Nephron progenitor cell (in vitro differentiated cells): ENCODE measurements at regions not wholly inside any gene's neighbourhood (a gene's known extent, or its start where the extent isn't known, plus 50 kb on each side); places are given as distances from the start of the nearest gene placed in this dataset.
"Not testable (repeated sequence)": the region's sequence is repeated elsewhere in the genome, so short reads cannot be mapped to it uniquely, and the experiment has no call there.

Experiments used
- DNase-seq: peaks from one replicate; pipeline ENCODE4 v3.0.0; 2021
- H3K27ac Mint-ChIP-seq: 2 replicates; pipeline ENCODE4 v1.8.0; 2021; ENCODE audit warnings: mild to moderate bottlenecking, moderate library complexity, mixed read lengths
- H3K27me3 Mint-ChIP-seq: 2 replicates; pipeline ENCODE4 v1.8.0; 2021; ENCODE audit warnings: mild to moderate bottlenecking, low read depth, mixed read lengths; ENCODE audit not compliant: poor library complexity
- H3K36me3 Mint-ChIP-seq: 2 replicates; pipeline ENCODE4 v1.8.0; 2021; ENCODE audit warnings: low read depth, mixed read lengths
- H3K4me1 Mint-ChIP-seq: 2 replicates; pipeline ENCODE4 v1.8.0; 2021; ENCODE audit warnings: mixed read lengths
- H3K4me3 Mint-ChIP-seq: 2 replicates; pipeline ENCODE4 v1.8.0; 2021; ENCODE audit warnings: mild to moderate bottlenecking, moderate library complexity, mixed read lengths
- H3K9me3 Mint-ChIP-seq: 2 replicates; pipeline ENCODE4 v1.8.0; 2021; ENCODE audit warnings: mild to moderate bottlenecking, moderate library complexity, mixed read lengths
- CTCF ChIP-seq: fragments of 200-600 bp; sonication (generic); IDR thresholded peaks from 2 replicates; pipeline ENCODE4 v1.5.0; 2021; ENCODE audit warnings: antibody characterized with exemption

- Mint-ChIP-seq H3K4me1 (no peaks in the 10 kb centered on the region), H3K36me3 (no peaks in the 10 kb centered on the region), H3K9me3 (no peaks in the 10 kb centered on the region), H3K27me3 (no peaks in the 10 kb centered on the region), H3K27ac (no peak overlapping the region), H3K4me3 (no peak overlapping the region)
- peak; percentile 52 for TF ChIP-seq CTCF
- DNase-seq = no peak
Observed at GRCh38 chr12:40446385-40446784, 221.6 kb downstream of the LRRK2 start.

- H3K36me3 Mint-ChIP-seq, H3K4me3 Mint-ChIP-seq, DNase-seq, H3K27me3 Mint-ChIP-seq, H3K27ac Mint-ChIP-seq, H3K4me1 Mint-ChIP-seq, H3K9me3 Mint-ChIP-seq: not testable (repeated sequence)
Observed at GRCh38 chr12:40448523-40448922, 223.7 kb downstream of the LRRK2 start.

GRCh38 chr12:40451661-40452060 is 226.9 kb downstream of the LRRK2 start:
- no peak for DNase-seq
- TF ChIP-seq CTCF = no peak
- no peaks in the 10 kb centered on the region for H3K27me3 Mint-ChIP-seq
- no peak overlapping the region for H3K27ac Mint-ChIP-seq
- H3K4me1 Mint-ChIP-seq = no peaks in the 10 kb centered on the region
- H3K4me3 Mint-ChIP-seq = no peak overlapping the region
- H3K9me3 Mint-ChIP-seq = no peaks in the 10 kb centered on the region
- no peaks in the 10 kb centered on the region for H3K36me3 Mint-ChIP-seq

GRCh38 chr12:40464121-40464520 is 228.1 kb upstream of the CNTN1 start:
- H3K4me1 Mint-ChIP-seq = no peaks in the 10 kb centered on the region
- H3K36me3 Mint-ChIP-seq = no peaks in the 10 kb centered on the region
- peaks cover 3% of the 10 kb centered on the region for H3K27me3 Mint-ChIP-seq
- no peak for DNase-seq
- peak overlapping the region; percentile 60 for H3K27ac Mint-ChIP-seq
- H3K9me3 Mint-ChIP-seq = no peaks in the 10 kb centered on the region
- H3K4me3 Mint-ChIP-seq = no peak overlapping the region
- no peak for TF ChIP-seq CTCF

GRCh38 chr12:40469736-40470135 is 222.5 kb upstream of the CNTN1 start:
- Mint-ChIP-seq H3K36me3 (no peaks in the 10 kb centered on the region), H3K4me3 (no peak overlapping the region), H3K9me3 (no peaks in the 10 kb centered on the region), H3K4me1 (peaks cover 9% of the 10 kb centered on the region), H3K27me3 (no peaks in the 10 kb centered on the region), H3K27ac (no peak overlapping the region)
- TF ChIP-seq CTCF = no peak
- no peak for DNase-seq

- no peak for TF ChIP-seq CTCF
- peaks cover 3% of the 10 kb centered on the region for H3K9me3 Mint-ChIP-seq
- no peaks in the 10 kb centered on the region for H3K27me3 Mint-ChIP-seq
- H3K36me3 Mint-ChIP-seq = no peaks in the 10 kb centered on the region
- peak; percentile 5 for DNase-seq
- peak overlapping the region; percentile 5 for H3K27ac Mint-ChIP-seq
- H3K4me1 Mint-ChIP-seq = peaks cover 9% of the 10 kb centered on the region
- no peak overlapping the region for H3K4me3 Mint-ChIP-seq
Observed at GRCh38 chr12:40473962-40474361, 218.3 kb upstream of the CNTN1 start.
